HUES6 (cell line): ENCODE measurements at regions not wholly inside any gene's neighbourhood (a gene's known extent, or its start where the extent isn't known, plus 50 kb on each side); places are given as distances from the start of the nearest gene placed in this dataset.

Experiments used
- H3K27ac ChIP-seq: 2 replicates; pipeline ENCODE4 v1.7.0; 2013; ENCODE audit warnings: low read depth, mild to moderate bottlenecking, low read length, inconsistent platforms
- H3K27me3 ChIP-seq: 2 replicates; pipeline ENCODE4 v1.6.1; 2013; ENCODE audit warnings: low read length; ENCODE audit not compliant: control insufficient read depth, insufficient read depth
- H3K36me3 ChIP-seq: 2 replicates; pipeline ENCODE4 v1.6.1; 2013; ENCODE audit warnings: low read length; ENCODE audit not compliant: control insufficient read depth, insufficient read depth
- H3K4me1 ChIP-seq: 2 replicates; pipeline ENCODE4 v1.6.1; 2013; ENCODE audit warnings: low read length; ENCODE audit not compliant: control insufficient read depth, insufficient read depth
- H3K4me3 ChIP-seq: 2 replicates; pipeline ENCODE4 v1.5.1; 2013; ENCODE audit warnings: low read depth, low read length
- H3K9ac ChIP-seq: one replicate; pipeline ENCODE4 v1.6.1; 2013; ENCODE audit warnings: mild to moderate bottlenecking, low read length
- H3K9me3 ChIP-seq: 2 replicates; pipeline ENCODE4 v1.6.1; 2013; ENCODE audit warnings: low read depth, low read length; ENCODE audit not compliant: control insufficient read depth, insufficient read depth

DNA sequence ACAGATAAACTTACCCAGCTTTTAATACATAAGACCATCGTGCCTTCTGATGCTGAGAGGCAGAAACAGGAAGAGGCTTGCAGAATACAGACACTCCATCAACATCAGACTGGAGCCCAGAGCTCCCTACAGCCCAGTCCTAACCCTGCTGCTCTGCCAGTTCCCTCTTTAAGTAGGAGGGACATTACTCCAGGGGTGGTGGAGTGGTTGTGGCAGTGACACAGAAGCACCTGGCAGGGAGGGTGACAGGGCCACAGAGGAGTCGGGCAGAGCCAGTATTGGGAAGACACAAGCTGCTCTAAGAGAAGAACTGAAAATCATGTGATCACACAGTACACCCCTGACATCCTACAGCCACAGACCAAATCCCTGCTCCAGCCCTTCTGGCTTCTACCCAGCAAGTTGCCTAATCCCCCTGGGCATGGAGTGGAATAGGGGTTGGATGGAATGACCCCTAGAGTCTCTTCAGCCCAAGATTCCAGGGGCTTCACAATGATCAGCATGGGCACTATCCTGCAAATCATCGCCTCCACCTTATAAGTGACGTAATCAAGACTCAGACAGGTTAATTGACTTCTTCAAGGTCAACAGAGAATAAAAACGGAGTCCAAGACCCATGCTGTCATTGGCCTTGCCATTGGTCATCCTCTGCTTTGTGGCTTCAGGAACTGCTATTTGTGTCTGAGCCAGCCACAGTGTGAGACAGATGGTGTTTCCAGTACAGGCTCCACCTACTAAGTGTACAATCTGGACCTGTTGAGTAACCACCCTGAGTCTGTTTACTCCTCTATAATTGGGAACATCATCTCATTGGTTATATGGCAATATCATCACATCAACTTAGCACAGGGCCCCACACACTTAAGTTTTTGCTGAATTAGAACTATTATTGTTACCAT is 61.1 kb upstream of the ZMIZ1 start:
- no peaks in the 10 kb centered on the region for H3K36me3 ChIP-seq
- no peaks in the 10 kb centered on the region for H3K9me3 ChIP-seq

DNA sequence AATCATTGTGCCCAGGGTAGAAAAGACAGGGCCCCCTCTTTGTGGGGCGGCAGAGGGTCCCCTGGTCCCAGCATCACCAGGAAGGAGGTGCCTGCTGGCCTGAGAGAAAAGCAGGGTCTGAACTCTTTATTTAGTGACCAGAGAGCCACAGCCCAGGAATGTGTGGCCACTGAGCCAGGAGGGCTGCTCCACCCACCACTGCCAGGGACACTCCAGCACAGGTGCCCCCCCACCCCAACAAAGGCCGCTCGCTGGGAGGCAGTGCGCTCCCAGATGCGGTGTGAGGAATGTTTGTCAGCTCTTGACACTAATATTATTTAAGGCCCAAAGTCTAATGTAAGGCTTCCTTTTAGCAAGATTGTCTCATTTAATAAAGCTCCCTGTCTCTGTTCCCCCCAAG is 59.6 kb upstream of the ZMIZ1 start:
- peaks cover 8% of the 10 kb centered on the region; the same call in 1 of the 2 replicates for H3K27me3 ChIP-seq
- no peak overlapping the region for H3K9ac ChIP-seq
- H3K4me3 ChIP-seq = no peak overlapping the region
- H3K4me1 ChIP-seq = no peaks in the 10 kb centered on the region; the same call in 1 of the 2 replicates
- no peaks in the 10 kb centered on the region for H3K36me3 ChIP-seq
- no peaks in the 10 kb centered on the region for H3K9me3 ChIP-seq
- no peak overlapping the region for H3K27ac ChIP-seq

More for the DNA sequence above, 61.1 kb upstream of the ZMIZ1 start:
- H3K4me3 ChIP-seq = no peak overlapping the region
- no peaks in the 10 kb centered on the region; the same call in 1 of the 2 replicates for H3K4me1 ChIP-seq
- H3K27ac ChIP-seq = no peak overlapping the region
- 0 out of 2 replicates have a peak, but pooled peaks cover 6% of the 10 kb centered on the region for H3K27me3 ChIP-seq
- no peak overlapping the region for H3K9ac ChIP-seq

DNA sequence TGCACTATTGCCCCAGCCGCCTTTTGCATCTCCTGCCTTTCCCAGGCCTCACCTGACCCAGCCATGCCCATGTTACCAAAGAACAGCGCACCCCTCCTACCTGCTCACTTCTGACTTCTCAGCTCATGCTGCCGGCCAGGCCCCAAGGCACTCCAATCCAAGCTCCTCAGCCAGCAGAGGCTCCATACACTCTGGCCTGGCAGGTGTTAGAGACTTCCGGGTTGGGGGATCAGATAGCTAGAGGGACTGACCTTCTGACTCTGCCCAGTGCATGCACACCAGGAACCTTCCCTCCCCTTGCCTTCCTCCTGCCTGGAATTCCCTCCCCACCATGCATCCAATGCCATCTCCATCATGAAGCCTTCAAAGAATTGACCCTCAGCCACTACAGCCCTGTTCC is 56.2 kb upstream of the ZMIZ1 start:
- Histone ChIP-seq H3K36me3 (no peaks in the 10 kb centered on the region), H3K27me3 (peaks cover 5% of the 10 kb centered on the region; the same call in 1 of the 2 replicates), H3K4me1 (no peaks in the 10 kb centered on the region), H3K9ac (no peak overlapping the region), H3K4me3 (no peak overlapping the region), H3K27ac (no peak overlapping the region), H3K9me3 (no peaks in the 10 kb centered on the region)

DNA sequence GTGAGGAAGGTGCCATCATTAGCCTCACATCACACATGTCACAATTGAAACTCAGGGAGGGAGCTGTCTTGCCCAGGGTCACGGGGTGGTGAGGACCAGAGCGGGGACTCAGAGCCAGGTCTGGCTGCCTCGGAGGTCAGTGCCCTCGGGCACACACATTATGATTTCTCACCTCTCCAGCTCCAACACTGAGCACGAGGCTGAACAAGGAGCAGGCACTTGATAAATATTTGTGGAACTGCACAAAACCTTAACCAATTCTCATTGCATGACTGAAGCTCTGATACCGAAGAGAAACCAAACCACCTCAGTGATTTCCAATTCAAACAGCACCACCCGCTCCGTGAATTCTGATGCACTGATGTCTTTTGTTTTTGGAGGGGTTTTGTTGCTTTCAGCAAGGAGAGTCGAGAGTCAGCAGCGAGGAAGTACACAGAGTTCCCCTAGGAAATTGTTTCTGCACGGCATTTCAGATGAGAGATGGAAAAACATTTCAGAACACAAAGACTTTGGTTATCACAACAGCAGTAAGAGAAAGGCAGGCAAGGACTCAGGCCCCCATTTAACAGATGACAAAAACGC is 55.3 kb upstream of the ZMIZ1 start:
- no peaks in the 10 kb centered on the region for H3K4me1 ChIP-seq
- H3K27me3 ChIP-seq = peaks cover 3% of the 10 kb centered on the region; the same call in 1 of the 2 replicates
- no peak overlapping the region for H3K27ac ChIP-seq
- H3K4me3 ChIP-seq = no peak overlapping the region
- no peaks in the 10 kb centered on the region for H3K36me3 ChIP-seq
- H3K9me3 ChIP-seq = no peaks in the 10 kb centered on the region
- H3K9ac ChIP-seq = no peak overlapping the region

GRCh38 chr10:79014796-79015195 is 54.0 kb upstream of the ZMIZ1 start:
- Histone ChIP-seq H3K9me3 (no peaks in the 10 kb centered on the region), H3K4me3 (no peak overlapping the region), H3K36me3 (no peaks in the 10 kb centered on the region), H3K27me3 (peaks cover 3% of the 10 kb centered on the region; the same call in 1 of the 2 replicates), H3K4me1 (no peaks in the 10 kb centered on the region), H3K27ac (no peak overlapping the region), H3K9ac (no peak overlapping the region)

GRCh38 chr10:79017882-79018520 is 50.8 kb upstream of the ZMIZ1 start:
- H3K9me3 ChIP-seq = no peaks in the 10 kb centered on the region
- H3K4me3 ChIP-seq = no peak overlapping the region
- no peak overlapping the region for H3K9ac ChIP-seq
- H3K4me1 ChIP-seq = peaks cover 4% of the 10 kb centered on the region; the same call in 1 of the 2 replicates
- no peaks in the 10 kb centered on the region for H3K36me3 ChIP-seq
- H3K27me3 ChIP-seq = peaks cover 3% of the 10 kb centered on the region; the same call in 1 of the 2 replicates
- H3K27ac ChIP-seq = no peak overlapping the region

GRCh38 chr10:79018521-79019011 is 50.2 kb upstream of the ZMIZ1 start:
- Histone ChIP-seq H3K4me3 (no peak overlapping the region), H3K9ac (no peak overlapping the region), H3K9me3 (no peaks in the 10 kb centered on the region), H3K27ac (no peak overlapping the region), H3K4me1 (peaks cover 4% of the 10 kb centered on the region; the same call in 1 of the 2 replicates), H3K27me3 (peaks cover 3% of the 10 kb centered on the region; the same call in 1 of the 2 replicates), H3K36me3 (no peaks in the 10 kb centered on the region)
